SK-N-SH treated with all-trans-retinoic acid at 6 μM for 48 hours (cell line): ENCODE measurements at regions not wholly inside any gene's neighbourhood (a gene's known extent, or its start where the extent isn't known, plus 50 kb on each side); places are given as distances from the start of the nearest gene placed in this dataset.

Experiments used
- ATAC-seq: fragments of 200-7000 bp; cut with Tn5 transposase; 3 replicates; pipeline ENCODE4 v1.9.1; 2020; ENCODE audit warnings: mild to moderate bottlenecking, moderate library complexity
- ARNTL ChIP-seq: fragments of 450-650 bp; formaldehyde crosslinking; IDR thresholded peaks from 2 replicates; pipeline ENCODE4 v1.5.0; 2020; ENCODE audit warnings: low read depth, mild to moderate bottlenecking, moderate library complexity, borderline replicate concordance
- BACH2 ChIP-seq: fragments of 250-450 bp; sonication (Bioruptor Pico); IDR thresholded peaks from 2 replicates; pipeline ENCODE4 v1.9.0; 2021; ENCODE audit warnings: mild to moderate bottlenecking, borderline replicate concordance
- CSDC2 ChIP-seq: fragments of 250-450 bp; sonication (Bioruptor Pico); IDR thresholded peaks from 2 replicates; pipeline ENCODE4 v1.5.0; 2020; ENCODE audit warnings: mild to moderate bottlenecking, moderate library complexity
- ESRRG ChIP-seq: fragments of 250-450 bp; sonication (Bioruptor Pico); IDR thresholded peaks from 2 replicates; pipeline ENCODE4 v1.6.1; 2021; ENCODE audit warnings: mild to moderate bottlenecking
- GLIS3 ChIP-seq: fragments of 250-450 bp; sonication (Bioruptor Pico); IDR thresholded peaks from 2 replicates; pipeline ENCODE4 v1.5.0; 2020; ENCODE audit warnings: mild to moderate bottlenecking, moderate library complexity
- ISL1 ChIP-seq: fragments of 250-450 bp; sonication (Bioruptor Pico); IDR thresholded peaks from 2 replicates; pipeline ENCODE4 v2.1.2; 2022; ENCODE audit warnings: mild to moderate bottlenecking, moderate library complexity
- OSR1 ChIP-seq: fragments of 250-450 bp; sonication (Bioruptor Pico); IDR thresholded peaks from 2 replicates; pipeline ENCODE4 v1.8.0; 2022; ENCODE audit warnings: moderate library complexity, mild to moderate bottlenecking, inconsistent platforms
- POU6F1 ChIP-seq: fragments of 250-450 bp; sonication (Bioruptor Pico); IDR thresholded peaks from 2 replicates; pipeline ENCODE4 v1.8.0; 2021; ENCODE audit warnings: low read depth, mild to moderate bottlenecking, moderate library complexity, borderline replicate concordance
- PPARA ChIP-seq: fragments of 250-450 bp; sonication (Bioruptor Pico); IDR thresholded peaks from 2 replicates; pipeline ENCODE4 v1.5.0; 2020; ENCODE audit warnings: mild to moderate bottlenecking, borderline replicate concordance
- RARB ChIP-seq: fragments of 250-450 bp; sonication (Bioruptor Pico); IDR thresholded peaks from 2 replicates; pipeline ENCODE4 v1.8.0; 2021; ENCODE audit warnings: mild to moderate bottlenecking, moderate library complexity
- SNAI2 ChIP-seq: fragments of 250-450 bp; sonication (Bioruptor Pico); IDR thresholded peaks from 2 replicates; pipeline ENCODE4 v1.5.0; 2020; ENCODE audit warnings: mild to moderate bottlenecking, moderate library complexity
- TCF4 ChIP-seq: fragments of 250-450 bp; sonication (Bioruptor Pico); IDR thresholded peaks from 2 replicates; pipeline ENCODE4 v1.8.0; 2021; ENCODE audit warnings: mild to moderate bottlenecking, moderate library complexity, borderline replicate concordance
- TOX ChIP-seq: fragments of 250-450 bp; sonication (Bioruptor Pico); IDR thresholded peaks from 2 replicates; pipeline ENCODE4 v1.8.0; 2021; ENCODE audit warnings: mild to moderate bottlenecking, moderate library complexity, borderline replicate concordance
- ZC3H10 ChIP-seq: fragments of 250-450 bp; sonication (Bioruptor Pico); IDR thresholded peaks from 2 replicates; pipeline ENCODE4 v1.5.1; 2021; ENCODE audit warnings: mild to moderate bottlenecking, moderate library complexity
- ZFP3 ChIP-seq: fragments of 250-450 bp; sonication (Bioruptor Pico); IDR thresholded peaks from 2 replicates; pipeline ENCODE4 v1.5.0; 2020; ENCODE audit warnings: mild to moderate bottlenecking, moderate library complexity
- ZFP30 ChIP-seq: fragments of 450-650 bp; formaldehyde crosslinking; IDR thresholded peaks from 2 replicates; pipeline ENCODE4 v1.5.0; 2022; ENCODE audit warnings: mild to moderate bottlenecking, moderate library complexity
- ZNF565 ChIP-seq: fragments of 450-650 bp; formaldehyde crosslinking; conservative IDR thresholded peaks from 2 replicates; pipeline ENCODE4 v1.5.0; 2020; ENCODE audit warnings: low read depth, mild to moderate bottlenecking, moderate library complexity
- ZNF70 ChIP-seq: fragments of 450-650 bp; formaldehyde crosslinking; IDR thresholded peaks from 2 replicates; pipeline ENCODE4 v1.5.0; 2020; ENCODE audit warnings: mild to moderate bottlenecking, moderate library complexity
- ZNF8 ChIP-seq: fragments of 450-650 bp; formaldehyde crosslinking; IDR thresholded peaks from 2 replicates; pipeline ENCODE4 v1.5.0; 2020; ENCODE audit warnings: mild to moderate bottlenecking, moderate library complexity
- TF ChIP-seq, protein P1 (sequence below): fragments of 250-450 bp; sonication (Bioruptor Pico); IDR thresholded peaks from 2 replicates; pipeline ENCODE4 v1.8.0; 2020; ENCODE audit warnings: mild to moderate bottlenecking, moderate library complexity, borderline replicate concordance
- TF ChIP-seq, protein P2 (sequence below): fragments of 250-450 bp; sonication (Bioruptor Pico); IDR thresholded peaks from 2 replicates; pipeline ENCODE4 v1.5.1; 2021; ENCODE audit warnings: mild to moderate bottlenecking, moderate library complexity
- TF ChIP-seq, protein P3 (sequence below): fragments of 250-450 bp; sonication (Bioruptor Pico); IDR thresholded peaks from 2 replicates; pipeline ENCODE4 v1.5.0; 2020; ENCODE audit warnings: mild to moderate bottlenecking, moderate library complexity

DNA sequence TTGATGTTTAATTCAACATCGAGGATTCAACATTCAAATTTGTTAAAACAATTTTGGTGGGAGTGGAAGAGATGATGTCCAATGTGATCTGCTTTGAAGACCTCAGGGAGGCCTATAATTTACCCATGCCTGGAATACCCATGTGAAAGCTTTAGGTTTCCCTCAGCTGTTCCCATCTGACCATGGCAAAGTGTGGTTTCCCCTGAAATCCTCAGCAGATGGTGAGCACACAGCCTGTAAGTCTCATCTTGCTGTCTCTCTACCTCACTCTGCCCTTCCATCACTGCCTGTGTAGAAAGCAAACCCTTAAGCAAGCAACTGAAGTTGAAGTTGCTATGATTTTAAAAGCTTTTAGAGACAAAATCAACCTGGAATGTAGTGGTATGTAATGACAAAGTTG is 80.1 kb upstream of the ATF3 start:
- ATAC-seq = no peak
- TF ChIP-seq CSDC2 (CRISPR knock-in tag) (no peak), BACH2 (CRISPR knock-in tag) (no peak), ZNF8 (CRISPR knock-in tag) (no peak), RARB (CRISPR knock-in tag) (no peak), ZC3H10 (CRISPR knock-in tag) (no peak), TOX (CRISPR knock-in tag) (no peak), ZFP30 (no peak), GLIS3 (CRISPR knock-in tag) (no peak), OSR1 (CRISPR knock-in tag) (no peak), ZNF565 (CRISPR knock-in tag) (no peak), PPARA (CRISPR knock-in tag) (no peak), ZNF70 (no peak), ARNTL (CRISPR knock-in tag) (no peak)
- TF ChIP-seq, protein P1, sequence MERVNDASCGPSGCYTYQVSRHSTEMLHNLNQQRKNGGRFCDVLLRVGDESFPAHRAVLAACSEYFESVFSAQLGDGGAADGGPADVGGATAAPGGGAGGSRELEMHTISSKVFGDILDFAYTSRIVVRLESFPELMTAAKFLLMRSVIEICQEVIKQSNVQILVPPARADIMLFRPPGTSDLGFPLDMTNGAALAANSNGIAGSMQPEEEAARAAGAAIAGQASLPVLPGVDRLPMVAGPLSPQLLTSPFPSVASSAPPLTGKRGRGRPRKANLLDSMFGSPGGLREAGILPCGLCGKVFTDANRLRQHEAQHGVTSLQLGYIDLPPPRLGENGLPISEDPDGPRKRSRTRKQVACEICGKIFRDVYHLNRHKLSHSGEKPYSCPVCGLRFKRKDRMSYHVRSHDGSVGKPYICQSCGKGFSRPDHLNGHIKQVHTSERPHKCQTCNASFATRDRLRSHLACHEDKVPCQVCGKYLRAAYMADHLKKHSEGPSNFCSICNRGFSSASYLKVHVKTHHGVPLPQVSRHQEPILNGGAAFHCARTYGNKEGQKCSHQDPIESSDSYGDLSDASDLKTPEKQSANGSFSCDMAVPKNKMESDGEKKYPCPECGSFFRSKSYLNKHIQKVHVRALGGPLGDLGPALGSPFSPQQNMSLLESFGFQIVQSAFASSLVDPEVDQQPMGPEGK (CRISPR knock-in tag) = no peak
- TF ChIP-seq, protein P2, sequence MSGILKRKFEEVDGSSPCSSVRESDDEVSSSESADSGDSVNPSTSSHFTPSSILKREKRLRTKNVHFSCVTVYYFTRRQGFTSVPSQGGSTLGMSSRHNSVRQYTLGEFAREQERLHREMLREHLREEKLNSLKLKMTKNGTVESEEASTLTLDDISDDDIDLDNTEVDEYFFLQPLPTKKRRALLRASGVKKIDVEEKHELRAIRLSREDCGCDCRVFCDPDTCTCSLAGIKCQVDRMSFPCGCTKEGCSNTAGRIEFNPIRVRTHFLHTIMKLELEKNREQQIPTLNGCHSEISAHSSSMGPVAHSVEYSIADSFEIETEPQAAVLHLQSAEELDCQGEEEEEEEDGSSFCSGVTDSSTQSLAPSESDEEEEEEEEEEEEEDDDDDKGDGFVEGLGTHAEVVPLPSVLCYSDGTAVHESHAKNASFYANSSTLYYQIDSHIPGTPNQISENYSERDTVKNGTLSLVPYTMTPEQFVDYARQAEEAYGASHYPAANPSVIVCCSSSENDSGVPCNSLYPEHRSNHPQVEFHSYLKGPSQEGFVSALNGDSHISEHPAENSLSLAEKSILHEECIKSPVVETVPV (CRISPR knock-in tag) = no peak
- TF ChIP-seq, protein P3, sequence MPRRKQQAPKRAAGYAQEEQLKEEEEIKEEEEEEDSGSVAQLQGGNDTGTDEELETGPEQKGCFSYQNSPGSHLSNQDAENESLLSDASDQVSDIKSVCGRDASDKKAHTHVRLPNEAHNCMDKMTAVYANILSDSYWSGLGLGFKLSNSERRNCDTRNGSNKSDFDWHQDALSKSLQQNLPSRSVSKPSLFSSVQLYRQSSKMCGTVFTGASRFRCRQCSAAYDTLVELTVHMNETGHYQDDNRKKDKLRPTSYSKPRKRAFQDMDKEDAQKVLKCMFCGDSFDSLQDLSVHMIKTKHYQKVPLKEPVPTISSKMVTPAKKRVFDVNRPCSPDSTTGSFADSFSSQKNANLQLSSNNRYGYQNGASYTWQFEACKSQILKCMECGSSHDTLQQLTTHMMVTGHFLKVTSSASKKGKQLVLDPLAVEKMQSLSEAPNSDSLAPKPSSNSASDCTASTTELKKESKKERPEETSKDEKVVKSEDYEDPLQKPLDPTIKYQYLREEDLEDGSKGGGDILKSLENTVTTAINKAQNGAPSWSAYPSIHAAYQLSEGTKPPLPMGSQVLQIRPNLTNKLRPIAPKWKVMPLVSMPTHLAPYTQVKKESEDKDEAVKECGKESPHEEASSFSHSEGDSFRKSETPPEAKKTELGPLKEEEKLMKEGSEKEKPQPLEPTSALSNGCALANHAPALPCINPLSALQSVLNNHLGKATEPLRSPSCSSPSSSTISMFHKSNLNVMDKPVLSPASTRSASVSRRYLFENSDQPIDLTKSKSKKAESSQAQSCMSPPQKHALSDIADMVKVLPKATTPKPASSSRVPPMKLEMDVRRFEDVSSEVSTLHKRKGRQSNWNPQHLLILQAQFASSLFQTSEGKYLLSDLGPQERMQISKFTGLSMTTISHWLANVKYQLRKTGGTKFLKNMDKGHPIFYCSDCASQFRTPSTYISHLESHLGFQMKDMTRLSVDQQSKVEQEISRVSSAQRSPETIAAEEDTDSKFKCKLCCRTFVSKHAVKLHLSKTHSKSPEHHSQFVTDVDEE (CRISPR knock-in tag) = no peak

GRCh38 chr1:212529211-212529741 is 79.3 kb upstream of the ATF3 start:
- no peak; the same call in 2 of the 3 replicates for ATAC-seq
- no peak for TF ChIP-seq ZNF565 (CRISPR knock-in tag)

- no peak for ATAC-seq
- TF ChIP-seq, protein P2 (CRISPR knock-in tag) = no peak
- TF ChIP-seq ESRRG (CRISPR knock-in tag) (no peak), TCF4 (CRISPR knock-in tag) (no peak), RARB (CRISPR knock-in tag) (no peak), ZNF8 (CRISPR knock-in tag) (no peak), TOX (CRISPR knock-in tag) (no peak), ISL1 (CRISPR knock-in tag) (no peak), PPARA (CRISPR knock-in tag) (no peak), ZNF70 (no peak), POU6F1 (CRISPR knock-in tag) (no peak), ZC3H10 (CRISPR knock-in tag) (no peak), CSDC2 (CRISPR knock-in tag) (no peak), SNAI2 (CRISPR knock-in tag) (no peak), ZFP3 (CRISPR knock-in tag) (no peak), ARNTL (CRISPR knock-in tag) (no peak), OSR1 (CRISPR knock-in tag) (no peak)
- TF ChIP-seq, protein P3 (CRISPR knock-in tag) = no peak
Observed at GRCh38 chr1:212531267-212531666, 77.3 kb upstream of the ATF3 start.
